Gastroesophageal sphincter (tissue), 3 donors: ENCODE measurements at regions not wholly inside any gene's neighbourhood (a gene's known extent, or its start where the extent isn't known, plus 50 kb on each side); places are given as distances from the start of the nearest gene placed in this dataset.

Experiments
- POLR2A ChIP-seq, 2 donors: fragments of 450-650 bp; IDR thresholded peaks; one replicate each; pipeline ENCODE4 v1.6.1; 2017; ENCODE audit warnings: antibody characterized with exemption in 2 of 2, mild to moderate bottlenecking in 2 of 2, moderate library complexity in 1 of 2
- POLR2AphosphoS5 ChIP-seq: sonication (generic); formaldehyde crosslinking; IDR thresholded peaks from one replicate; pipeline ENCODE4 v1.6.1; 2017; ENCODE audit warnings: antibody characterized with exemption
- TF ChIP-seq, protein P1 (sequence below), 4 experiments: fragments of 200-600 bp in 2 of 4; fragments of 450-650 bp in 2 of 4; sonication (generic) in 1 of 4; IDR thresholded peaks; one replicate each; pipeline ENCODE4 v1.5.1; 2017 to 2019; ENCODE audit warnings: antibody characterized with exemption in 4 of 4, mild to moderate bottlenecking in 2 of 4, moderate library complexity in 2 of 4

DNA sequence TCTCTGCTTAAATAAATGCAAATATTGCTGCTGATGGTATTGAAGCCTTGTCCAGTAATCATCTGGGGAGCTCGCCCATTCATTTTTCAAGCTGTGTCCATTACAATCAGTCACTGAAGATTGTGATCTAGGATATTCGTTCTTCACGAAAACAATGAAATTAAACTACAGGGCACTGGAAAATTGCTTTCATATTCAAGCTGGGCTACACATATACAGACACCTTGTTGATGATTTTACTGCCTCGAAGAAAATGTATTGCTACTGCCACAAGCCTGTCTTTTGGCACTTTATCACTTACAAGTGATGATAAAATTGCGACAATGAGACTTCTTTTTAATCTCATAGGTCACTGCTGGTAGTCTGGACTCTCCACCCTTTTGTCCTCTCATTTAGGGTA, 100.0 kb upstream of the MINDY3 start:
- TF ChIP-seq POLR2A (IDR thresholded peaks at IDR 0.05): no peak
- TF ChIP-seq, protein P1, sequence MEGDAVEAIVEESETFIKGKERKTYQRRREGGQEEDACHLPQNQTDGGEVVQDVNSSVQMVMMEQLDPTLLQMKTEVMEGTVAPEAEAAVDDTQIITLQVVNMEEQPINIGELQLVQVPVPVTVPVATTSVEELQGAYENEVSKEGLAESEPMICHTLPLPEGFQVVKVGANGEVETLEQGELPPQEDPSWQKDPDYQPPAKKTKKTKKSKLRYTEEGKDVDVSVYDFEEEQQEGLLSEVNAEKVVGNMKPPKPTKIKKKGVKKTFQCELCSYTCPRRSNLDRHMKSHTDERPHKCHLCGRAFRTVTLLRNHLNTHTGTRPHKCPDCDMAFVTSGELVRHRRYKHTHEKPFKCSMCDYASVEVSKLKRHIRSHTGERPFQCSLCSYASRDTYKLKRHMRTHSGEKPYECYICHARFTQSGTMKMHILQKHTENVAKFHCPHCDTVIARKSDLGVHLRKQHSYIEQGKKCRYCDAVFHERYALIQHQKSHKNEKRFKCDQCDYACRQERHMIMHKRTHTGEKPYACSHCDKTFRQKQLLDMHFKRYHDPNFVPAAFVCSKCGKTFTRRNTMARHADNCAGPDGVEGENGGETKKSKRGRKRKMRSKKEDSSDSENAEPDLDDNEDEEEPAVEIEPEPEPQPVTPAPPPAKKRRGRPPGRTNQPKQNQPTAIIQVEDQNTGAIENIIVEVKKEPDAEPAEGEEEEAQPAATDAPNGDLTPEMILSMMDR (IDR thresholded peaks at IDR 0.05): no peak
- no peak for TF ChIP-seq POLR2AphosphoS5
